GM23248 (cell line): ENCODE measurements at regions not wholly inside any gene's neighbourhood (a gene's known extent, or its start where the extent isn't known, plus 50 kb on each side); places are given as distances from the start of the nearest gene placed in this dataset.
A peak's percentile ranks its signal among the peaks of the same experiment; 100 is the strongest.

Experiments
- DNase-seq: peaks from one replicate; pipeline ENCODE4 v3.0.0-alpha.2; 2015
- H2AFZ ChIP-seq: fragments of 200-600 bp; sonication (generic); 2 replicates; pipeline ENCODE4 v1.6.1; 2016; ENCODE audit warnings: antibody characterized with exemption
- H3F3A ChIP-seq: fragments of 200-600 bp; sonication (generic); 2 replicates; pipeline ENCODE4 v1.6.1; 2016; ENCODE audit warnings: mild to moderate bottlenecking, antibody characterized with exemption, mixed run types; ENCODE audit not compliant: insufficient read depth
- H3K27ac ChIP-seq: fragments of 200-600 bp; sonication (generic); 2 replicates; pipeline ENCODE4 v1.5.1; 2016; ENCODE audit warnings: mild to moderate bottlenecking
- H3K27me3 ChIP-seq: fragments of 200-600 bp; sonication (generic); replicated peaks from 2 replicates; pipeline ENCODE4 v1.6.1; 2016; ENCODE audit warnings: mild to moderate bottlenecking; ENCODE audit not compliant: insufficient read depth
- H3K36me3 ChIP-seq: fragments of 200-600 bp; sonication (generic); 2 replicates; pipeline ENCODE4 v1.6.1; 2016; ENCODE audit warnings: low read depth, mild to moderate bottlenecking
- H3K4me1 ChIP-seq: fragments of 200-600 bp; sonication (generic); 2 replicates; pipeline ENCODE4 v1.6.1; 2016; ENCODE audit warnings: mild to moderate bottlenecking; ENCODE audit not compliant: insufficient read depth
- H3K4me2 ChIP-seq: fragments of 200-600 bp; sonication (generic); one replicate; pipeline ENCODE4 v1.6.1; 2016; ENCODE audit warnings: mild to moderate bottlenecking; ENCODE audit not compliant: unreplicated experiment
- H3K4me3 ChIP-seq: fragments of 200-600 bp; sonication (generic); 2 replicates; pipeline ENCODE4 v1.5.1; 2016; ENCODE audit warnings: mild to moderate bottlenecking
- H3K79me2 ChIP-seq: fragments of 200-600 bp; sonication (generic); 2 replicates; pipeline ENCODE4 v1.6.1; 2016; ENCODE audit warnings: mild to moderate bottlenecking; ENCODE audit not compliant: insufficient read depth
- H3K9ac ChIP-seq: fragments of 200-600 bp; sonication (generic); 2 replicates; pipeline ENCODE4 v1.6.1; 2016; ENCODE audit warnings: mild to moderate bottlenecking
- H3K9me2 ChIP-seq: fragments of 200-600 bp; sonication (generic); 2 replicates; pipeline ENCODE4 v1.6.1; 2016; ENCODE audit warnings: mixed run types, mild to moderate bottlenecking, moderate library complexity; ENCODE audit not compliant: insufficient read depth
- H3K9me3 ChIP-seq: fragments of 200-600 bp; sonication (generic); one replicate; pipeline ENCODE4 v1.6.1; 2017; ENCODE audit warnings: low read depth
- H4K20me1 ChIP-seq: fragments of 200-600 bp; sonication (generic); 2 replicates; pipeline ENCODE4 v1.6.0; 2016; ENCODE audit not compliant: insufficient read depth
- EZH2 ChIP-seq: fragments of 200-600 bp; sonication (generic); IDR thresholded peaks from 2 replicates; pipeline ENCODE4 v1.6.1; 2018; ENCODE audit warnings: antibody characterized with exemption, mild to moderate bottlenecking; ENCODE audit not compliant: insufficient read depth, poor library complexity, severe bottlenecking
- EZH2phosphoT487 ChIP-seq: fragments of 200-600 bp; sonication (generic); IDR thresholded peaks from 2 replicates; pipeline ENCODE4 v1.6.1; 2018; ENCODE audit warnings: antibody characterized with exemption, moderate library complexity, mild to moderate bottlenecking, low read depth; ENCODE audit not compliant: insufficient read depth
- WGBS, 2 experiments: methylation state at CpG; one replicate each; pipeline ENCODE4 v1.1.6; 2015 to 2017; ENCODE audit warnings: low lambda C conversion rate in 2 of 2, low coverage in 1 of 2; ENCODE audit errors: missing lambda C conversion rate in 2 of 2; 5-methylcytosine and 5-hydroxymethylcytosine counted together
- in situ Hi-C: fragments of 300-500 bp; cut with MboI; formaldehyde crosslinking; loops from 2 replicates; pipeline ENCODE4 v1.15.0; 2020

DNA sequence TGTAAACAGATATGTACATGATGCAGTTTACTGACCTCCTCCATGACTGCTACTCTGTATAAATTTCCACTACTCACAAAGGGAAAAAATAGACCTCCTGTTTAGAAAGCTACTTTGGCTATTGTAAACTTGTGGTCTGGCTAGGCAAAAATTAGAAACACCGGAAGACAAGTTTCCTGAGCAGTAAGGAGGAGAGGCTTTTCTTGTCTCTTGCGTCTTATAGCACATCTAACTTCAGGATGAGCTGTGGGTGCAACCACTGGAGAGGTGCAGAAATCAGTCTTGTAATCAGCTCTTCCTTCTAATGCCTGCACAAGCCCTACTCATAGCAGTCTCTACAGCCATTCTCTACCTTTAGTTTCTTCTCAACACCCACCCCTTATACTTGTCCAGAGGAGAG lies 296.5 kb upstream of the SLC35B3 start:
- WGBS, 2 experiments, result 42 to 43% methylated on average over 2 of the region's 2 CpGs
- Histone ChIP-seq H3F3A (no peaks in the 10 kb centered on the region), H4K20me1 (no peaks in the 10 kb centered on the region), H3K4me1 (no peaks in the 10 kb centered on the region), H2AFZ (no peak overlapping the region), H3K27ac (no peak overlapping the region), H3K4me2 (no peak overlapping the region), H3K36me3 (no peaks in the 10 kb centered on the region), H3K9me2 (no peaks in the 10 kb centered on the region), H3K27me3 (no peaks in the 10 kb centered on the region), H3K4me3 (no peak overlapping the region), H3K9ac (no peak overlapping the region), H3K79me2 (no peaks in the 10 kb centered on the region), H3K9me3 (no peaks in the 10 kb centered on the region)
- in situ Hi-C loops, result no loop called here
- no peak for DNase-seq
- TF ChIP-seq EZH2 (no peak), EZH2phosphoT487 (no peak)

DNA sequence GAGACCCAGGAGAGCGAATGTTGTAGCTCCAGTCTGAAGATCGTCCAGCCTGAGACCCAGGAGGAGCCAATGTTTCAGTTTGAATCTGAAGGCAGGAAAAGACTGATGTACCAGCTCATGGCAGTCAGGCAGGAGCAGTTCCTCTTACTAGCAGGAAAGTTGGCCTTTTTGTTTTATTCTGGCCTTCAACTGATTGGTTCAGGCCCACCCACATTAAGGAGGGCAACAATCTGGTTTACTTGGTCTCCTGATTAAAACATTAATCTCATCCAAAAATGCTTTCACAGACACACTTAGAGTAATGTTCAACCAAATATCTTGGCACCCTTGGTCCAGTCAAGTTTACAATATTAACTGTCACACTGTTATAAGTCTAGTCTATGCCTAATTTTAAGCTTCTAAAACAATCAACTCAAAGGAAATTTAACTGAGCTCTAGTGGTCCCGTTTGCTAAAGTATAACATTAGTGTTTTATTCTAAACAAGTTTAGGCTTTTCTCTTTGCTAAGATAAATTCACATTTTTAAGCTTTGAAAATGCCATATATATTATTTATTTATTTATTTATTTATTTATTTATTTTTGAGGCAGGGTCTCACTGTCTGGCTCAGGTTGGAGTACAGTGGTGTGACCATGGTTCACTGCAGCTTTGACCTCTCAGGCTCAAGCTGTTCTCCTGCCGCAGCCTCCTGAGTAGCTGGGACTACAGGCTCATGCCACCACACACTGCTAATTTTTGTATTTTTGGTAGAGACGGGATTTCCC lies 275.5 kb upstream of the SLC35B3 start:
- in situ Hi-C loops, result no loop called here
- no peaks in the 10 kb centered on the region for H3K4me1 ChIP-seq
- no peaks in the 10 kb centered on the region for H3K79me2 ChIP-seq
- no peaks in the 10 kb centered on the region for H3K9me2 ChIP-seq
- WGBS, 2 experiments, result 74 to 75% methylated on average over 5 of the region's 5 CpGs
- no peak overlapping the region for H3K9ac ChIP-seq
- no peaks in the 10 kb centered on the region for H4K20me1 ChIP-seq
- no peaks in the 10 kb centered on the region for H3K9me3 ChIP-seq
- no peaks in the 10 kb centered on the region for H3K36me3 ChIP-seq
- H3K4me3 ChIP-seq, result no peak overlapping the region
- no peak for DNase-seq
- TF ChIP-seq EZH2phosphoT487 (no peak), EZH2 (no peak)
- no peak overlapping the region for H2AFZ ChIP-seq
- no peak overlapping the region for H3K4me2 ChIP-seq
- H3F3A ChIP-seq, result no peaks in the 10 kb centered on the region
- H3K27me3 ChIP-seq, result no peaks in the 10 kb centered on the region
- no peak overlapping the region for H3K27ac ChIP-seq

DNA sequence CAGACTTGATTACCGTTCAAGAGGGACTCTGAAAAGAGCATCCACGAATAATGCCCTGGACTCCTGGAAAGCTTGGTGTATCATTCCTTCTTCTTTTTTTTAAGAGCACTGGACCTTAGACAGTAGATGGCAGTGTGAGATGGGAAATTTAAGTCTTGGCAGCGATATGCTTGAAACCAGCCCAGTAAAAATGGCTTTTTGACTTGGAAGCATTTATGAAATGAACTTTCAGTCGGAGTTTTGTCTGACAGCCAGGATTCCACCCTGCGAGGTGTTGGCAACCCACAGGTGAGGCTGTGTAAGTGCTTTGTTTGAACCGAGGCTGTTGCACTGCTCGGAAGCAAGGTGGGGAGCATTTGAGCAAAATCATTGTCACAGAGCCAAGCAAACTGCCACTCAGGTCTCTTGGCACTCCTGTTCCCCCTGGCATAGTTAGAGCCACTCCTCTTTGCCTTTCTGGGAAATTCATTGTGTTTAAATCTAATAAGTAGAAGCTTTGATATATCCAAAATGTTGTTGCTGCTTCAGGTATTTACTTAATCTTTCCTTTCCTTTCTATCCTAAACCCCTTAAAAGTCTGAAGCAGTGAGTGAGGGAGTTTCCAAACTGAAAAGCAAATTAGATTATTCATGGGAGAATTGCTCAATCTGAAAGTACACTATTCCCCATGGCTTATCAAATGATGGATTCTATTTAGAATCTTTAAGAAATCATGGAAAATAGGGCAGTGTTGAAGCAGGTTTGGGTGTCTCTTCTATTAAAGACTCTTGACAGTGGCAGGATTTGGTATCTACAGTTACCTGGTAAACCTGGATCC lies 272.8 kb upstream of the SLC35B3 start:
- no peaks in the 10 kb centered on the region for H3K36me3 ChIP-seq
- H3K9me3 ChIP-seq, result no peaks in the 10 kb centered on the region
- H3K27ac ChIP-seq, result no peak overlapping the region
- H3K9me2 ChIP-seq, result no peaks in the 10 kb centered on the region
- no peaks in the 10 kb centered on the region for H3F3A ChIP-seq
- H2AFZ ChIP-seq, result no peak overlapping the region
- peak; percentile 29 for DNase-seq
- no peak overlapping the region for H3K4me2 ChIP-seq
- H3K79me2 ChIP-seq, result no peaks in the 10 kb centered on the region
- no peaks in the 10 kb centered on the region for H4K20me1 ChIP-seq
- in situ Hi-C loops, result no loop called here
- H3K4me3 ChIP-seq, result no peak overlapping the region
- H3K9ac ChIP-seq, result no peak overlapping the region
- H3K4me1 ChIP-seq, result no peaks in the 10 kb centered on the region
- H3K27me3 ChIP-seq, result no peaks in the 10 kb centered on the region
- TF ChIP-seq EZH2phosphoT487 (no peak), EZH2 (no peak)
- 1 to 2% methylated on average over 7 of the region's 7 CpGs for WGBS, 2 experiments

DNA sequence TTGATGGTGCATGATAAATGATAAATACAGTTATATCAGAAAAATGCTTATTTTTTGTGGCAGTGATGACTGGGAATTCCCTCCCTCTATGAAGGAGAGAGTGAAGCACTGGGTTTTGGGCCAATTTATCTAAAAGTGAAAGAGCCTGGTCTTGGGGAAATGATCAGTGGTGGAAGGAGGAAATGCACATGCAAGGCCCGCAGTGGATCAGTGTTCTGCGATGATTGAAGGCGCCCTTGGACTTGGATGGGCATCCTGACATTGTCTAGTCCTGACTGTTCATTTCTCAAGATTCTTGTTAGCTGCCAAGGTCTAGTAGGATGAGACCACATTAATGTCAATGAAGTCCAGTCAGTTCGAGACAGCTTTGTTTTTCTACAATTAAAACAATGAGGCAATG lies 272.0 kb upstream of the SLC35B3 start:
- Histone ChIP-seq H2AFZ (no peak overlapping the region), H3K4me3 (no peak overlapping the region), H3K36me3 (no peaks in the 10 kb centered on the region), H4K20me1 (no peaks in the 10 kb centered on the region), H3K4me2 (no peak overlapping the region), H3K79me2 (no peaks in the 10 kb centered on the region), H3K9me2 (no peaks in the 10 kb centered on the region), H3K9ac (no peak overlapping the region), H3F3A (no peaks in the 10 kb centered on the region), H3K27me3 (no peaks in the 10 kb centered on the region), H3K27ac (no peak overlapping the region), H3K4me1 (no peaks in the 10 kb centered on the region), H3K9me3 (no peaks in the 10 kb centered on the region)
- WGBS, 2 experiments, result 54 to 56% methylated on average over 4 of the region's 4 CpGs
- no peak for TF ChIP-seq EZH2phosphoT487
- no peak for TF ChIP-seq EZH2
- DNase-seq, result no peak
- in situ Hi-C loops, result no loop called here
